Panc1 (cell line): ENCODE measurements at regions not wholly inside any gene's neighbourhood (a gene's known extent, or its start where the extent isn't known, plus 50 kb on each side); places are given as distances from the start of the nearest gene placed in this dataset.

Experiments
- POLR2AphosphoS5 ChIP-seq: IDR thresholded peaks from 2 replicates; pipeline ENCODE4 v1.6.1; 2012; ENCODE audit warnings: mild to moderate bottlenecking, low read depth, low read length, moderate library complexity
- REST ChIP-seq, 2 experiments: IDR thresholded peaks; 2 replicates each; pipeline ENCODE4 v1.6.1; 2011 to 2012; ENCODE audit warnings: low read depth in 2 of 2, control low read depth in 1 of 2, low read length in 1 of 2, mild to moderate bottlenecking in 1 of 2, moderate library complexity in 1 of 2; ENCODE audit not compliant: insufficient read depth in 1 of 2
- TCF7L2 ChIP-seq: IDR thresholded peaks from 2 replicates; pipeline ENCODE4 v1.6.1; 2011; ENCODE audit warnings: mild to moderate bottlenecking, low read depth, low read length, inconsistent platforms
- TF ChIP-seq, protein P1 (sequence below): fragments of 450-650 bp; IDR thresholded peaks from 2 replicates; pipeline ENCODE4 v1.5.1; 2017; ENCODE audit warnings: mild to moderate bottlenecking

DNA sequence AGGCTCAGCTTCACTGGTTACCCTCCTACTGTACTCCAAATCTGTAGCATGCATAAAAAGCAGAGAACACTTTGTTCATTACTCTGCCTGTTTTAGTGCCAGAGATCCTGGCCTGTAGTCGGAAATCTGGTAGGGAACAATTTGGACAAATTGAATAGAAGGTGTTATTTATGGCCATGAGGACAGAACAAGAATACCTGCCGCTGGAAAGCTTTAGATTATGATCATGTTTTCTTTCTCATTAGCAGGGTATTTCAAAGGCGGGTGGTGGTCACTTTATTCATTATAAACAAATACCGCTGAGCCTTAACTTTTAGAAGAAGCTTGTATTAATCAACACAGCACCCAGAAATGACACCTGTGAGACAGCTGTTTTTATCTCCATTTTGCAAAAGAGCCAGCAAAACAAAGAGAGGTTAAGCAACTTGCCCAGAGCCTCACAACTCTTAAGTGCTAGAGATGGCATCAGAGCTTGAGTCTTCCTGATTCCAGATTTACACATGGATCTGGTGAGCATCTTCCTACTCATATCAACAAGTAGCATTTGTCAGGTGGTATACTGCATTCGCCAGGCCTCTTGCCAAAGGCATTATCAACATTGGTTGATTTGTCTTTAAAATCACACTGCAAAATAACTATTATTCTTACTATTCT lies 110.5 kb downstream of the LCA5 start:
- TF ChIP-seq POLR2AphosphoS5 (no peak), TCF7L2 (no peak), REST (IDR thresholded peaks at IDR 0.05; ENCODE audit: insufficient read depth in 1 of 2, low read depth in 2 of 2, low read length in 1 of 2) (no peak)
- TF ChIP-seq, protein P1, sequence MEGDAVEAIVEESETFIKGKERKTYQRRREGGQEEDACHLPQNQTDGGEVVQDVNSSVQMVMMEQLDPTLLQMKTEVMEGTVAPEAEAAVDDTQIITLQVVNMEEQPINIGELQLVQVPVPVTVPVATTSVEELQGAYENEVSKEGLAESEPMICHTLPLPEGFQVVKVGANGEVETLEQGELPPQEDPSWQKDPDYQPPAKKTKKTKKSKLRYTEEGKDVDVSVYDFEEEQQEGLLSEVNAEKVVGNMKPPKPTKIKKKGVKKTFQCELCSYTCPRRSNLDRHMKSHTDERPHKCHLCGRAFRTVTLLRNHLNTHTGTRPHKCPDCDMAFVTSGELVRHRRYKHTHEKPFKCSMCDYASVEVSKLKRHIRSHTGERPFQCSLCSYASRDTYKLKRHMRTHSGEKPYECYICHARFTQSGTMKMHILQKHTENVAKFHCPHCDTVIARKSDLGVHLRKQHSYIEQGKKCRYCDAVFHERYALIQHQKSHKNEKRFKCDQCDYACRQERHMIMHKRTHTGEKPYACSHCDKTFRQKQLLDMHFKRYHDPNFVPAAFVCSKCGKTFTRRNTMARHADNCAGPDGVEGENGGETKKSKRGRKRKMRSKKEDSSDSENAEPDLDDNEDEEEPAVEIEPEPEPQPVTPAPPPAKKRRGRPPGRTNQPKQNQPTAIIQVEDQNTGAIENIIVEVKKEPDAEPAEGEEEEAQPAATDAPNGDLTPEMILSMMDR, result no peak
